ENCODE measurements at regions not wholly inside any gene's neighbourhood (a gene's known extent, or its start where the extent isn't known, plus 50 kb on each side); places are given as distances from the start of the nearest gene placed in this dataset.
"Not testable (repeated sequence)": the region's sequence is repeated elsewhere in the genome, so short reads cannot be mapped to it uniquely, and the experiment has no call there.

- ATAC-seq (ENCODE audit: low read depth) (no peak), DNase-seq (no peak)
- H3K4me3 Mint-ChIP-seq, result no peak overlapping the region
- H3K4me1 Mint-ChIP-seq, result no peaks in the 10 kb centered on the region
- H3K27me3 Mint-ChIP-seq, result peaks cover 4% of the 10 kb centered on the region
- POLR2A ChIA-PET, result no interaction called here
- TF ChIP-seq CTCF (IDR thresholded peaks at IDR 0.05), result no peak
- no peak overlapping the region for H3K27ac Mint-ChIP-seq
- H3K9me3 Mint-ChIP-seq, result no peaks in the 10 kb centered on the region
- H3K36me3 Mint-ChIP-seq (ENCODE audit: low read depth), result no peaks in the 10 kb centered on the region
- intact Hi-C loops (cut with micrococcal nuclease), result no loop called here
- CTCF ChIA-PET, result no interaction called here
Measured at GRCh38 chrX:1853916-1854315, 239.1 kb downstream of the ASMT start.

- H3K4me3 Mint-ChIP-seq; CTCF ChIA-PET; H3K4me1 Mint-ChIP-seq; H3K27ac Mint-ChIP-seq; POLR2A ChIA-PET; H3K36me3 Mint-ChIP-seq (ENCODE audit: low read depth); H3K9me3 Mint-ChIP-seq; DNase-seq; intact Hi-C loops (cut with micrococcal nuclease); H3K27me3 Mint-ChIP-seq; ATAC-seq (ENCODE audit: low read depth): not testable (repeated sequence)
Measured at GRCh38 chrX:1854861-1855260, 240.0 kb downstream of the ASMT start.

GRCh38 chrX:1859266-1859665 lies 244.4 kb downstream of the ASMT start:
- H3K4me3 Mint-ChIP-seq; POLR2A ChIA-PET; H3K36me3 Mint-ChIP-seq (ENCODE audit: low read depth); H3K27ac Mint-ChIP-seq; H3K4me1 Mint-ChIP-seq; intact Hi-C loops (cut with micrococcal nuclease); DNase-seq; CTCF ChIA-PET; ATAC-seq (ENCODE audit: low read depth); H3K9me3 Mint-ChIP-seq: not testable (repeated sequence)
- peaks cover 14% of the 10 kb centered on the region for H3K27me3 Mint-ChIP-seq

- CTCF ChIA-PET, result no interaction called here
- H3K4me1 Mint-ChIP-seq, result peaks cover 2% of the 10 kb centered on the region
- DNase-seq, result no peak
- intact Hi-C loops (cut with micrococcal nuclease), result no loop called here
- H3K9me3 Mint-ChIP-seq, result no peaks in the 10 kb centered on the region
- POLR2A ChIA-PET, result no interaction called here
- peaks cover 14% of the 10 kb centered on the region for H3K27me3 Mint-ChIP-seq
- H3K36me3 Mint-ChIP-seq (ENCODE audit: low read depth), result no peaks in the 10 kb centered on the region
- no peak for TF ChIP-seq CTCF (IDR thresholded peaks at IDR 0.05)
- H3K4me3 Mint-ChIP-seq, result no peak overlapping the region
- H3K27ac Mint-ChIP-seq, result no peak overlapping the region
- ATAC-seq (ENCODE audit: low read depth), result no peak
Measured at GRCh38 chrX:1860936-1861594, 246.2 kb downstream of the ASMT start.

GRCh38 chrX:1863995-1864394 lies 249.1 kb downstream of the ASMT start:
- POLR2A ChIA-PET; H3K4me1 Mint-ChIP-seq; H3K36me3 Mint-ChIP-seq (ENCODE audit: low read depth); intact Hi-C loops (cut with micrococcal nuclease); H3K9me3 Mint-ChIP-seq; H3K27ac Mint-ChIP-seq; H3K4me3 Mint-ChIP-seq; ATAC-seq (ENCODE audit: low read depth); DNase-seq; CTCF ChIA-PET: not testable (repeated sequence)
- H3K27me3 Mint-ChIP-seq, result peaks cover 14% of the 10 kb centered on the region

GRCh38 chrX:1870421-1870820 lies 255.6 kb downstream of the ASMT start:
- POLR2A ChIA-PET, result no interaction called here
- no peak for TF ChIP-seq CTCF (IDR thresholded peaks at IDR 0.05)

GRCh38 chrX:1871887-1872286 lies 257.0 kb downstream of the ASMT start:
- Mint-ChIP-seq H3K36me3 (ENCODE audit: low read depth) (no peaks in the 10 kb centered on the region), H3K27me3 (no peaks in the 10 kb centered on the region), H3K4me1 (no peaks in the 10 kb centered on the region), H3K27ac (no peak overlapping the region), H3K9me3 (no peaks in the 10 kb centered on the region), H3K4me3 (no peak overlapping the region)
- TF ChIP-seq CTCF (IDR thresholded peaks at IDR 0.05), result no peak
- intact Hi-C loops (cut with micrococcal nuclease), result no loop called here
- ChIA-PET CTCF (no interaction called here), POLR2A (no interaction called here)
- ATAC-seq (ENCODE audit: low read depth) (no peak), DNase-seq (no peak)

More at GRCh38 chrX:1870421-1870820, 255.6 kb downstream of the ASMT start:
- no peak overlapping the region for H3K4me3 Mint-ChIP-seq
- no peaks in the 10 kb centered on the region for H3K4me1 Mint-ChIP-seq
- intact Hi-C loops (cut with micrococcal nuclease), result no loop called here
- CTCF ChIA-PET, result no interaction called here
- H3K9me3 Mint-ChIP-seq, result no peaks in the 10 kb centered on the region
- no peaks in the 10 kb centered on the region for H3K36me3 Mint-ChIP-seq (ENCODE audit: low read depth)
- H3K27me3 Mint-ChIP-seq, result no peaks in the 10 kb centered on the region
- H3K27ac Mint-ChIP-seq, result no peak overlapping the region
- DNase-seq (no peak), ATAC-seq (ENCODE audit: low read depth) (no peak)

All from activated B cell treated with CpG ODN at 0.5 μM for 24 hours (primary cell).